VCaP (cell line): ENCODE measurements at regions not wholly inside any gene's neighbourhood (a gene's known extent, or its start where the extent isn't known, plus 50 kb on each side); places are given as distances from the start of the nearest gene placed in this dataset.

Experiments used
- H3K27ac ChIP-seq: fragments of 450-650 bp; 2 replicates; pipeline ENCODE4 v1.5.1; 2017
- CTCF ChIP-seq: fragments of 450-650 bp; conservative IDR thresholded peaks from 2 replicates; pipeline ENCODE4 v1.5.1; 2017; ENCODE audit warnings: mild to moderate bottlenecking, moderate library complexity

DNA sequence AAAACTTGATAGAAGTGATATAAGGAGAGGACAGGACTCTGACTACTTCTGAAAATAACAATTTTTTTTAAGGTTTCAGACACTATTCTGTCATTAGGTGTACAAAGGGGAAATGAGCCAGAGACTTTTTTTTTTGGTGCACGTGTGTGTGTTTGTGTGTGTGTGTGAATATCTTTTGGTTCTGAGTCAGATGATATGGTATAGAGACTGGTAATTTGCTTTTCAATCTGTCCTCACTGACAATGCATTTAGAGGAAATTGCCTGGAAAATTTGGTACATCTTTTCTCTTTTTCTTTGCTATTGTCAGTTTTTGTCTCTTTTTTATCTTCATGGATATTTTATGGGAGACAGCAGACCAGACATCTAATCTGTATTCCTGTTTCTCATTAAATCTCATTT, 59.3 kb downstream of the DDIT4L start:
- no peak for TF ChIP-seq CTCF
- H3K27ac ChIP-seq = no peak overlapping the region

- H3K27ac ChIP-seq = no peak overlapping the region
- TF ChIP-seq CTCF = no peak
Measured at GRCh38 chr4:100130491-100130890, 59.8 kb downstream of the DDIT4L start.

DNA sequence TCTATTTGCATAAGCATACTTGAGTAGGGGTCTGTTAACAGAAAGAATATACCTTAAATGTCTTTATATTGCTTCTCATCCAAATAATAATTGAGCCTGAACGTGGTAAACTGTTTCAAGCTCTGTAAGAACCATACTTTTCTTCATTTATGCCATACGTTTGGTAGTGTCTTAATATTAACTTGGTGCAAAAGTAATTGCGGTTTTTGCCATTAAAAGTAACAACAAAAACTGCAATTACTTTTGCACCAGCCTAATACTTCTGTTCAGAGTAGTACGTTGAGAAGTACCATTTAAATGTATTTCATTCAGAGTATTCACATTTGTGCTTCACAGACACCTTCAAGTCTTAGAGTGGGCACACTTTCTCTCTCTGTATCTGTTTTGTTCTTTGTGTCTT, 60.5 kb downstream of the DDIT4L start:
- TF ChIP-seq CTCF = no peak
- no peak overlapping the region for H3K27ac ChIP-seq

DNA sequence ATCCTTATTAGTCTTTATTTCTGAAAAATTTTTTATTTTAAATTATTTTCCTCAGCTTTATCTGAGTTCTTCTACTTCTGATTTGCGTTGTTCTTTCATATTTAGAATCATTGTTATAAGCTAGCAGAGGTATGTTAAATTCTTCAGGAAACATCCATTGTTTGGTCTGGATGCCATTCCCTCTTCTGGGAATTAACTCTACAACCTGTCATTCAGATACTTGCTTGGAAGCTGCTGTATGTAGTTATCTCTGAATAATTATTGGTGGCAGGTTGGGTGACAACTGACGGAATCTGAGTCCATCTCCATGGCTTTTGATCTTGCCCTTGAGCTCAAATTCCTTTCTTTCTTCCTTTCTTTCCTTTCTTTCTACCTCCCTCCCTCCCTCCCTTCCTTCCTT, 61.9 kb downstream of the DDIT4L start:
- H3K27ac ChIP-seq = no peak overlapping the region
- no peak for TF ChIP-seq CTCF

DNA sequence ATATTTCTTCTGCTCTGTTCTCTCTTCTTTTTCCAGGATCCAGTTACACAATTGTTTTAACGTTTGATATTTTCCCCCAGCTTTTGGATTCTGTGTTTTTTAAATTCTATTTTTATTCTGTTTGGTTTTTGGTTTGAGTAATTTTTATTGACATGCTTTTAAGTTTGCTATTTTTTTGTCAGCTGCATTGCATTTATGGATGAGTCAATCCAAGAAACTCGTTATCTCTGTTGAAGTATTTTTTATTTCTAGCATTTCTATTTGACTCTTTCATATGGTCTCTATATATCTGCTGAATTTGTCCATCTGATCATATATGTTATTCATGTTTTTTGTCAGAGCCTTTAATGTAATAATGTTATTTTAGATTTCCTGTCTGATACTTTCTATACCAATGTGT, 65.6 kb downstream of the DDIT4L start:
- no peak overlapping the region for H3K27ac ChIP-seq
- no peak for TF ChIP-seq CTCF

DNA sequence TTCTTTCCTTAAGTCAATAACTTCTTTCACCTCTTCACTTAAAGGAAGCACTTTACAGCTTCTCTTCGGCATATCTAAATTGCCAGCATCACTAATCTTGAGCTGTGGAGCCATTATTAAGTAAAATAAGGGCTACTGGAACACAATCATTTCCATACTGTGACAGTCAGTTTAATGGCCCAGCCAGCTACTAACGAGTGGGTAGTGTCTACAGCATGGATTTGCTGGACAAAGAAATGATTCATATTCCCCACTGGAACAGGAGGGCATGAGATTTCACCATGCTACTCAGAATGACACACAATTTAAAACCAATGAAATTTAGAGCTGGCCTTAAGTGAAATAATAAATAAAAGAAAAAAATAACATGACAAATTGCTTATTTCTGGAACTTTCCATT, 72.1 kb downstream of the DDIT4L start:
- no peak overlapping the region for H3K27ac ChIP-seq
- no peak for TF ChIP-seq CTCF

DNA sequence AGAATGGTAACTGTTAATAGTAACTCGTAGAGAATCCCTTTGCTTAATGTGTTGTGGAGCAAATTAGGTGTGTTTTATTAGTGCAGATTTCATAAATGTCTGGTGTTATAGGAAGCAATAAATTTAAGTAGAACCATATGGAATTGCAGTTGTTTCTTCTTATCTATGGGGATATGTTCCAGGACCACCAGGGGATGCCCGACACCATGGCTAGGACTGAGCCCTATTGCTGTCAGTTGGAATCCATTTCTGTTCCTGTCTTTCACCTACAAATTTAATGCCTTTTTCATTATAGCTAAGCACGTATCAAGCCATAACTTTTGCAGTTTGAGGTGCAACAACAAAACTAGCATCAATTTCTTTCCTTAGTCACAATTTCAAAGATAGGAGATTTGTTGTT, 72.5 kb downstream of the DDIT4L start:
- TF ChIP-seq CTCF = no peak
- H3K27ac ChIP-seq = no peak overlapping the region

DNA sequence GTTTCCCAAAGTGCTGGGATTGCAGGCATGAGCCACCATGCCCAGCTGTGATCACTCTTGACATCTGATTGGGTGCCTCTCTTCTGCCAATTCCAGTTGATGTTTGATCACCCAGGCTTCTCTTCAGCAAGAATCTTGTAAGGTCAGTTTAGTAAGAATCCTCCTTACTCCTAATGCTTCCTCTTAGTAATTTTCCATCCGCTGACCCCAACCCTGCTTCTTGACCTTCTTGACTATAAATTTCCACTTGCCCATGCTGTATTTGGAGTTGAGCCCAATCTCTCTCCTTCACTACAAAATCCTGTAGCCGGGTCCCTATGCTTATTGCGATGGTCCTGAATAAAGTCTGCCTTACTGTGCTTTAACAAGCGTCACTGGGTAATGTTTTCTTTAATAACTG, 75.4 kb downstream of the DDIT4L start:
- peak overlapping the region; percentile 39; the same call in 1 of the 2 replicates for H3K27ac ChIP-seq
- no peak for TF ChIP-seq CTCF
